G401 (cell line): ENCODE measurements at regions not wholly inside any gene's neighbourhood (a gene's known extent, or its start where the extent isn't known, plus 50 kb on each side); places are given as distances from the start of the nearest gene placed in this dataset.
"Not testable (repeated sequence)": the region's sequence is repeated elsewhere in the genome, so short reads cannot be mapped to it uniquely, and the experiment has no call there.

Source experiments
- DNase-seq: peaks from one replicate; pipeline ENCODE4 v3.0.0-alpha.2; 2015; ENCODE audit warnings: low spot score
- in situ Hi-C: cut with HindIII; loops from 2 replicates; pipeline ENCODE4 v1.10.0; 2016; ENCODE audit warnings: low sequenced_read_pairs, mixed read lengths

GRCh38 chr7:1620176-1620575 lies 49.9 kb upstream of the ELFN1 start:
- DNase-seq, result not testable (repeated sequence)
- in situ Hi-C loops, result loop anchor here (10.0 kb wide), 1 partner anchor 155 kb away; no protein-coding TSS in a partner anchor

- no peak for DNase-seq
- in situ Hi-C loops, result loop anchor here (10.0 kb wide), 1 partner anchor 155 kb away; no protein-coding TSS in a partner anchor
Measured at GRCh38 chr7:1619152-1620079, 49.6 kb upstream of the PSMG3 start.
